SK-N-SH (cell line): ENCODE measurements at regions not wholly inside any gene's neighbourhood (a gene's known extent, or its start where the extent isn't known, plus 50 kb on each side); places are given as distances from the start of the nearest gene placed in this dataset.
A peak's percentile ranks its signal among the peaks of the same experiment; 100 is the strongest.

Experiments used
- CTCF ChIA-PET: fragments of 300-600, 350-600 bp; formaldehyde crosslinking; extraction: SDS; loops from one replicate; lab custom pipeline; 2021; lab: Yijun Ruan, JAX
- POLR2A ChIA-PET: fragments of 350-600 bp; sonication (Branson Sonifier 250); formaldehyde crosslinking; extraction: SDS; loops from one replicate; lab custom pipeline; 2020; ENCODE audit warnings: antibody characterized with exemption, inconsistent platforms; lab: Yijun Ruan, JAX
- DNase-seq: peaks from one replicate; pipeline ENCODE4 v3.0.0; 2012
- H2AFZ ChIP-seq: fragments of 200-600 bp; sonication (generic); 2 replicates; pipeline ENCODE4 v1.8.1; 2016; ENCODE audit warnings: antibody characterized with exemption, mild to moderate bottlenecking, low read depth
- H3F3A ChIP-seq: fragments of 200-600 bp; sonication (generic); replicated peaks from 2 replicates; pipeline ENCODE3; 2016; ENCODE audit warnings: antibody characterized with exemption, mild to moderate bottlenecking; ENCODE audit not compliant: insufficient read depth
- H3K27ac ChIP-seq, 2 experiments: fragments of 200-500 bp in 1 of 2; fragments of 200-600 bp in 1 of 2; sonication (Bioruptor generic) in 1 of 2; sonication (generic), shearing (Covaris generic) in 1 of 2; 2 replicates each; pipeline versions ENCODE4 v1.5.1 to v1.6.1; 2014 to 2016; ENCODE audit warnings: low read depth in 2 of 2, inconsistent platforms in 1 of 2, low read length in 1 of 2, mild to moderate bottlenecking in 1 of 2, mixed read lengths in 1 of 2
- H3K27me3 ChIP-seq: fragments of 200-600 bp; sonication (generic), shearing (Covaris generic); 2 replicates; pipeline ENCODE4 v1.6.1; 2016; ENCODE audit warnings: mixed run types; ENCODE audit not compliant: insufficient read depth
- H3K36me3 ChIP-seq, 2 experiments: fragments of 200-500 bp in 1 of 2; fragments of 200-600 bp in 1 of 2; sonication (Bioruptor generic) in 1 of 2; sonication (generic) in 1 of 2; replicated peaks in 1 of 2; 2 replicates each; pipeline versions ENCODE3 to v1.5.1; 2014 to 2016; ENCODE audit warnings: low read length in 1 of 2, mild to moderate bottlenecking in 1 of 2; ENCODE audit not compliant: insufficient read depth in 2 of 2, control insufficient read depth in 1 of 2
- H3K4me1 ChIP-seq, 2 experiments: fragments of 200-500 bp in 1 of 2; fragments of 200-600 bp in 1 of 2; sonication (Bioruptor generic) in 1 of 2; sonication (generic), shearing (Covaris generic) in 1 of 2; 2 replicates each; pipeline versions ENCODE4 v1.5.1 to v1.6.1; 2014 to 2016; ENCODE audit warnings: low read depth in 1 of 2, low read length in 1 of 2, mixed run types in 1 of 2; ENCODE audit not compliant: insufficient read depth in 2 of 2, control insufficient read depth in 1 of 2
- H3K4me2 ChIP-seq: fragments of 200-600 bp; sonication (generic), shearing (Covaris generic); 2 replicates; pipeline ENCODE4 v1.6.1; 2017; ENCODE audit warnings: mixed run types
- H3K4me3 ChIP-seq, 2 experiments: fragments of 200-500 bp in 1 of 2; fragments of 200-600 bp in 1 of 2; sonication (Bioruptor generic) in 1 of 2; sonication (generic), shearing (Covaris generic) in 1 of 2; 2 replicates each; pipeline versions ENCODE4 v1.5.1 to v1.8.1; 2014 to 2016; ENCODE audit warnings: low read depth in 2 of 2, inconsistent platforms in 1 of 2, low read length in 1 of 2, mild to moderate bottlenecking in 1 of 2, mixed read lengths in 1 of 2, moderate library complexity in 1 of 2
- H3K79me2 ChIP-seq: fragments of 200-600 bp; sonication (generic); 2 replicates; pipeline ENCODE4 v1.8.1; 2017; ENCODE audit warnings: mild to moderate bottlenecking; ENCODE audit not compliant: insufficient read depth
- H3K9ac ChIP-seq: fragments of 200-600 bp; sonication (generic); 2 replicates; pipeline ENCODE4 v1.6.1; 2017; ENCODE audit warnings: mixed run types
- H3K9me2 ChIP-seq: fragments of 200-600 bp; sonication (generic); 2 replicates; pipeline ENCODE4 v1.6.1; 2017; ENCODE audit warnings: mixed run types
- H3K9me3 ChIP-seq: fragments of 200-600 bp; sonication (generic); 2 replicates; pipeline ENCODE4 v1.6.1; 2017; ENCODE audit warnings: mixed run types, mild to moderate bottlenecking, moderate library complexity
- H4K20me1 ChIP-seq: fragments of 200-600 bp; sonication (generic); 2 replicates; pipeline ENCODE4 v1.6.1; 2017; ENCODE audit warnings: mild to moderate bottlenecking, mixed run types; ENCODE audit not compliant: insufficient read depth
- GABPA ChIP-seq: IDR thresholded peaks from 2 replicates; pipeline ENCODE4 v1.4.0; 2012; ENCODE audit warnings: low read depth, mild to moderate bottlenecking
- IRF3 ChIP-seq: fragments of 150-350 bp; IDR thresholded peaks from 2 replicates; pipeline ENCODE4 v1.6.1; 2016; ENCODE audit warnings: mild to moderate bottlenecking, low read depth, low read length
- NRF1 ChIP-seq: IDR thresholded peaks from 2 replicates; pipeline ENCODE4 v1.6.1; 2012; ENCODE audit warnings: low read depth, mild to moderate bottlenecking, low read length
- RXRA ChIP-seq: IDR thresholded peaks from 2 replicates; pipeline ENCODE4 v1.4.0; 2012; ENCODE audit warnings: low read depth, mild to moderate bottlenecking, borderline replicate concordance
- TEAD4 ChIP-seq: IDR thresholded peaks from 2 replicates; pipeline ENCODE4 v1.4.0; 2012; ENCODE audit warnings: mild to moderate bottlenecking, borderline replicate concordance; ENCODE audit not compliant: insufficient read depth
- YY1 ChIP-seq: IDR thresholded peaks from 2 replicates; pipeline ENCODE4 v1.4.0; 2012; ENCODE audit warnings: low read depth, mild to moderate bottlenecking
- WGBS: methylation state at CpG from one replicate; pipeline ENCODE4 v1.1.6; 2017; ENCODE audit warnings: low lambda C conversion rate; 5-methylcytosine and 5-hydroxymethylcytosine counted together
- TF ChIP-seq, protein P1 (sequence below): IDR thresholded peaks from 2 replicates; pipeline ENCODE4 v1.6.1; 2012; ENCODE audit warnings: mild to moderate bottlenecking, low read depth, low read length, moderate library complexity
- TF ChIP-seq, protein P2 (sequence below): IDR thresholded peaks from 2 replicates; pipeline ENCODE4 v1.4.0; 2012; ENCODE audit warnings: low read depth

DNA sequence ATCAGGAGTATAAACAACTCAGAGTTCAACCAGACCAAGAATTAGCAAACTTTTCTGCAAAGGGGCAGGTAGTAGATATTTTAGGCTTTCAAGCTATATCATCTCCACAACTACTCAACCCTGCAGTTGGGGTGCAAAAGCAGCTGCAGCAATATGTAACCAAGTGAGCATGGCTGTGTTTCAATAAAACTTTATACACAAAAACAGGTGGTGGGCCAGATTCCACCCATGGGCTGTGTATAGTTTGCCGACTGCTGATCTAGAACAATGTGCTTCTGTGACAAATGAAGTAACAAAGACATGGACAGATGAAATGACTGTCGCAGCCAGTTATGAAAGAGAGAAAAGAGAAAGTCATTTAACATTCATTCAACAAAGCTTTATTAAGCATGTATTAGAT, 77.1 kb upstream of the DRD2 start (continued):
- TF ChIP-seq IRF3 (no peak), GABPA (no peak), TEAD4 (no peak), RXRA (no peak), YY1 (no peak)
- TF ChIP-seq, protein P1, sequence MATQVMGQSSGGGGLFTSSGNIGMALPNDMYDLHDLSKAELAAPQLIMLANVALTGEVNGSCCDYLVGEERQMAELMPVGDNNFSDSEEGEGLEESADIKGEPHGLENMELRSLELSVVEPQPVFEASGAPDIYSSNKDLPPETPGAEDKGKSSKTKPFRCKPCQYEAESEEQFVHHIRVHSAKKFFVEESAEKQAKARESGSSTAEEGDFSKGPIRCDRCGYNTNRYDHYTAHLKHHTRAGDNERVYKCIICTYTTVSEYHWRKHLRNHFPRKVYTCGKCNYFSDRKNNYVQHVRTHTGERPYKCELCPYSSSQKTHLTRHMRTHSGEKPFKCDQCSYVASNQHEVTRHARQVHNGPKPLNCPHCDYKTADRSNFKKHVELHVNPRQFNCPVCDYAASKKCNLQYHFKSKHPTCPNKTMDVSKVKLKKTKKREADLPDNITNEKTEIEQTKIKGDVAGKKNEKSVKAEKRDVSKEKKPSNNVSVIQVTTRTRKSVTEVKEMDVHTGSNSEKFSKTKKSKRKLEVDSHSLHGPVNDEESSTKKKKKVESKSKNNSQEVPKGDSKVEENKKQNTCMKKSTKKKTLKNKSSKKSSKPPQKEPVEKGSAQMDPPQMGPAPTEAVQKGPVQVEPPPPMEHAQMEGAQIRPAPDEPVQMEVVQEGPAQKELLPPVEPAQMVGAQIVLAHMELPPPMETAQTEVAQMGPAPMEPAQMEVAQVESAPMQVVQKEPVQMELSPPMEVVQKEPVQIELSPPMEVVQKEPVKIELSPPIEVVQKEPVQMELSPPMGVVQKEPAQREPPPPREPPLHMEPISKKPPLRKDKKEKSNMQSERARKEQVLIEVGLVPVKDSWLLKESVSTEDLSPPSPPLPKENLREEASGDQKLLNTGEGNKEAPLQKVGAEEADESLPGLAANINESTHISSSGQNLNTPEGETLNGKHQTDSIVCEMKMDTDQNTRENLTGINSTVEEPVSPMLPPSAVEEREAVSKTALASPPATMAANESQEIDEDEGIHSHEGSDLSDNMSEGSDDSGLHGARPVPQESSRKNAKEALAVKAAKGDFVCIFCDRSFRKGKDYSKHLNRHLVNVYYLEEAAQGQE: no peak
- TF ChIP-seq, protein P2, sequence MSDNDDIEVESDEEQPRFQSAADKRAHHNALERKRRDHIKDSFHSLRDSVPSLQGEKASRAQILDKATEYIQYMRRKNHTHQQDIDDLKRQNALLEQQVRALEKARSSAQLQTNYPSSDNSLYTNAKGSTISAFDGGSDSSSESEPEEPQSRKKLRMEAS: no peak

DNA sequence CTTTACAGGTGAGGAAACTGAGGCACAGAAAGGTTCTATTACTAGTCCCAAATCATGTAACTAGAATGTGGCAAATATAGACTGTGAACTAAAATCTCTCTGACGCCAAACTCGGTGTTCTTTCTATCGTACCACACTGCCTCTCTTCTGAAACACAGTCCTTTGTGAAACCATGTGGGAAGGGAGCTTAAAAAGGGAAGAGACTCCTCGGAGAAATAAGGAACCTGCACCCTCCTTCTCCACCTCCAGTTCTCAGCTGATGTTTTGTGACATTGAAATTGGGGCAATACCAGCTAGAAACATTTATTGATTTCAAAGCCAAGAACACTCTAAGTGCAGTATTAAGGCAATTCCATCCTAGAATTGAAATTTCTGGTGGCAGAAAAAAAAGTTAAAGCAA, 76.4 kb upstream of the DRD2 start:
- ChIA-PET POLR2A (no interaction called here), CTCF (interaction anchor here (0.9 to 5.0 kb wide), 8 partner anchors 9 to 222 kb away, joined by 3 to 26 read pairs (median 4); partner anchors contain the start of gene ZW10)
- H3K4me1 ChIP-seq: peaks cover 0 to 41% of the 10 kb centered on the region in 2 experiments; a peak in 3 of 4 replicates
- no peak overlapping the region for H3K4me2 ChIP-seq
- peak overlapping the region in 1 of 2 experiments; percentile 16; a peak in 1 of 4 replicates for H3K27ac ChIP-seq
- H3K9me3 ChIP-seq: no peaks in the 10 kb centered on the region
- no peaks in the 10 kb centered on the region for H3K79me2 ChIP-seq
- no peaks in the 10 kb centered on the region for H3K27me3 ChIP-seq
- no peaks in the 10 kb centered on the region for H4K20me1 ChIP-seq
- H2AFZ ChIP-seq: no peak overlapping the region
- no peak overlapping the region for H3K4me3 ChIP-seq
- TF ChIP-seq NRF1 (no peak), IRF3 (no peak)
- TF ChIP-seq, all 33 proteins: peak for 0
- no peak for DNase-seq
- H3K9ac ChIP-seq: no peak overlapping the region
- WGBS: 56% methylated on average over 4 of the region's 4 CpGs
- peaks cover 3% of the 10 kb centered on the region for H3F3A ChIP-seq
- no peaks in the 10 kb centered on the region for H3K9me2 ChIP-seq
- H3K36me3 ChIP-seq: no peaks in the 10 kb centered on the region
